NB4 (cell line): ENCODE measurements at regions not wholly inside any gene's neighbourhood (a gene's known extent, or its start where the extent isn't known, plus 50 kb on each side); places are given as distances from the start of the nearest gene placed in this dataset.

Experiments
- CTCF ChIP-seq: IDR thresholded peaks from one replicate; pipeline ENCODE4 v1.5.1; 2012; ENCODE audit warnings: low read depth, low read length
- MYC ChIP-seq: IDR thresholded peaks from 2 replicates; pipeline ENCODE4 v1.6.1; 2011; ENCODE audit warnings: low read depth, low read length
- POLR2A ChIP-seq: IDR thresholded peaks from 2 replicates; pipeline ENCODE4 v1.6.1; 2011; ENCODE audit warnings: mild to moderate bottlenecking; ENCODE audit not compliant: insufficient read length; ENCODE audit errors: extremely low read depth
- TF ChIP-seq, protein P1 (sequence below): IDR thresholded peaks from 2 replicates; pipeline ENCODE4 v1.6.1; 2011; ENCODE audit warnings: low read depth, low read length

DNA sequence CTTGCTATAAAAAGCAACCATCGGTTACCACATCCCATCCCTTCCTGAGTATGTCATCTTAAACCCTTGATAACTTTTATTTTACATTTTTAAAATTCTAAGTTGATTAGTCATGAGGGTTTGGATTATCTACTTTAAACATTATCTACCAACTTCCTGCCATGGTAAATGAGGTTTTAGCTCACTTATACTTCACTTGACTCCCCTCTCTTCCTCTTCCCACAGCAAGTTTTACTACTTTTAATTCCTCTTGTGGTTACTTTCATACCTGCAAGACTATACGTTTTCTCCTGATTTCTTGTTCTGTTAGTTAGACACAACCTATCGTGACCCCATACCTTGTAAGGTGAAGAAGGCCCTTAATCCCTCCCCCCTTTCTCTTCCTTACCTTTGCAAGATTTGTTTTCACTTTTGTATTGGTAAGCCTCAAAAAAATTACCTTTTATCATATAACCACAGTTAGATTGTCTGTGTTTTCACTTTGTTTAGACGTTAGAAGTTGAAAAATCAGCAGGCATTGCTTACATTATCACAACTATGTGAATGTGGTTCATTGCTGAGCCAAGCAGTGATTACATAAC, 60.1 kb upstream of the OGFRL1 start:
- TF ChIP-seq POLR2A (no peak), CTCF (no peak), MYC (no peak)
- TF ChIP-seq, protein P1, sequence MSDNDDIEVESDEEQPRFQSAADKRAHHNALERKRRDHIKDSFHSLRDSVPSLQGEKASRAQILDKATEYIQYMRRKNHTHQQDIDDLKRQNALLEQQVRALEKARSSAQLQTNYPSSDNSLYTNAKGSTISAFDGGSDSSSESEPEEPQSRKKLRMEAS, result no peak
